ENCODE measurements at regions not wholly inside any gene's neighbourhood (a gene's known extent, or its start where the extent isn't known, plus 50 kb on each side); places are given as distances from the start of the nearest gene placed in this dataset.

DNA sequence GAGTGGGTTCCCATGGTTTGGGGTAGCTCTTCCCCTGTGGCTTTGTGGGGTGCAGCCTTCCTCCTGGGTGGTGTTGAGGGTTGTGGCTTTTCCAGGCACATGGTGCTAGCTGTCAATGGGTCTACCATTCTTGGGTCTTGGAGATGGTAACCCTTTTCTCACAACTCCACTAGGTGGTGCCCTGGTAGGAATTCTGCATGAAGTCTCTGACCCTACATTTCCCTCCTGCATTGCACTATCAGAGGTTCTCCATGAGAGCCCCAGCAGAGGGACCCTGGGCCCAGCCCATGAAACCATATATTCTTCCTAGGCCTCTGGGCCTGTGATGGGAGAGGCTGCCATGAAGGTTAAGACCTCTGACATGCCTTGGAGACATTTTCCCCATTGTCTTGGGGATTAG lies 1093.3 kb downstream of the SLC16A7 start:
- no peak overlapping the region for H2AFZ ChIP-seq
- H3K79me2 ChIP-seq = no peaks in the 10 kb centered on the region
- TF ChIP-seq, protein P1, sequence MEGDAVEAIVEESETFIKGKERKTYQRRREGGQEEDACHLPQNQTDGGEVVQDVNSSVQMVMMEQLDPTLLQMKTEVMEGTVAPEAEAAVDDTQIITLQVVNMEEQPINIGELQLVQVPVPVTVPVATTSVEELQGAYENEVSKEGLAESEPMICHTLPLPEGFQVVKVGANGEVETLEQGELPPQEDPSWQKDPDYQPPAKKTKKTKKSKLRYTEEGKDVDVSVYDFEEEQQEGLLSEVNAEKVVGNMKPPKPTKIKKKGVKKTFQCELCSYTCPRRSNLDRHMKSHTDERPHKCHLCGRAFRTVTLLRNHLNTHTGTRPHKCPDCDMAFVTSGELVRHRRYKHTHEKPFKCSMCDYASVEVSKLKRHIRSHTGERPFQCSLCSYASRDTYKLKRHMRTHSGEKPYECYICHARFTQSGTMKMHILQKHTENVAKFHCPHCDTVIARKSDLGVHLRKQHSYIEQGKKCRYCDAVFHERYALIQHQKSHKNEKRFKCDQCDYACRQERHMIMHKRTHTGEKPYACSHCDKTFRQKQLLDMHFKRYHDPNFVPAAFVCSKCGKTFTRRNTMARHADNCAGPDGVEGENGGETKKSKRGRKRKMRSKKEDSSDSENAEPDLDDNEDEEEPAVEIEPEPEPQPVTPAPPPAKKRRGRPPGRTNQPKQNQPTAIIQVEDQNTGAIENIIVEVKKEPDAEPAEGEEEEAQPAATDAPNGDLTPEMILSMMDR (IDR thresholded peaks at IDR 0.05) = no peak
- no peaks in the 10 kb centered on the region for H3K9me3 ChIP-seq (ENCODE audit: control insufficient read depth, low read length)
- no peak overlapping the region for H3K9ac ChIP-seq
- H3K27me3 ChIP-seq (ENCODE audit: control insufficient read depth, insufficient read depth, low read length) = no peaks in the 10 kb centered on the region
- no peak overlapping the region for H3K4me3 ChIP-seq (ENCODE audit: low read depth, low read length)
- no peak overlapping the region for H3K4me2 ChIP-seq (ENCODE audit: low read length)
- H3K4me1 ChIP-seq = no peaks in the 10 kb centered on the region
- no peaks in the 10 kb centered on the region for H3K36me3 ChIP-seq (ENCODE audit: control insufficient read depth, insufficient read depth, low read length)
- no peak overlapping the region for H3K27ac ChIP-seq

DNA sequence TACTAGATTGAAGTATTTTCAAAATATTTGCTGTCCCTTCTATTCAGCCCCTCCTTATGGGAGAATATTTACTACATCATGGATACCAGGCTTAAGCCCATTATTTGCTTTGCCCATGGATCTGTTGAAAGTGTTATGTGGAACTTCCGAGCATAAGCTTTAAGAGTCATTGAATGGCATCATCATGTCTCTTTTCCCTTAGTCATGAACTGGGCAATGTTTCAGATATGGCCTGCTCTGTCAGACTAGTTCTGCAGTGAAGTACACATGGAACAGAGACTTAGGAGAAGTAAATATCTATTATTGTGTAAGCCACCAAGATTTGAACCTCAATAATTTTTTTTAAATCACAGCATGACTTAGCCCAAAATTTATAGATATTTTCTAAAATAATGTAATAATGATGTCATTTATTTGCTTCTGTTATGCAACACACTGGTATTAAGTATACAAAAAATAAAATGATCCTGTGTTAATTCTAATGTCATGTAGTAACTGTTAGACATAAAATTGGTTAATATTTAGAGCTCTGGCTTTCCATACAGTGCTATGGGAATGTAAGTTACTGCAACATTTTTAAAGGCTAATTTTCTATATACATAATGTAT lies 1097.3 kb downstream of the SLC16A7 start:
- Histone ChIP-seq H3K4me1 (no peaks in the 10 kb centered on the region), H3K4me2 (ENCODE audit: low read length) (no peak overlapping the region), H3K27me3 (ENCODE audit: control insufficient read depth, insufficient read depth, low read length) (no peaks in the 10 kb centered on the region), H3K4me3 (ENCODE audit: low read depth, low read length) (no peak overlapping the region), H3K36me3 (ENCODE audit: control insufficient read depth, insufficient read depth, low read length) (no peaks in the 10 kb centered on the region), H2AFZ (no peak overlapping the region), H3K27ac (no peak overlapping the region), H3K9ac (no peak overlapping the region), H3K9me3 (ENCODE audit: control insufficient read depth, low read length) (no peaks in the 10 kb centered on the region), H3K79me2 (no peaks in the 10 kb centered on the region)
- TF ChIP-seq, protein P1 (IDR thresholded peaks at IDR 0.05) = no peak

DNA sequence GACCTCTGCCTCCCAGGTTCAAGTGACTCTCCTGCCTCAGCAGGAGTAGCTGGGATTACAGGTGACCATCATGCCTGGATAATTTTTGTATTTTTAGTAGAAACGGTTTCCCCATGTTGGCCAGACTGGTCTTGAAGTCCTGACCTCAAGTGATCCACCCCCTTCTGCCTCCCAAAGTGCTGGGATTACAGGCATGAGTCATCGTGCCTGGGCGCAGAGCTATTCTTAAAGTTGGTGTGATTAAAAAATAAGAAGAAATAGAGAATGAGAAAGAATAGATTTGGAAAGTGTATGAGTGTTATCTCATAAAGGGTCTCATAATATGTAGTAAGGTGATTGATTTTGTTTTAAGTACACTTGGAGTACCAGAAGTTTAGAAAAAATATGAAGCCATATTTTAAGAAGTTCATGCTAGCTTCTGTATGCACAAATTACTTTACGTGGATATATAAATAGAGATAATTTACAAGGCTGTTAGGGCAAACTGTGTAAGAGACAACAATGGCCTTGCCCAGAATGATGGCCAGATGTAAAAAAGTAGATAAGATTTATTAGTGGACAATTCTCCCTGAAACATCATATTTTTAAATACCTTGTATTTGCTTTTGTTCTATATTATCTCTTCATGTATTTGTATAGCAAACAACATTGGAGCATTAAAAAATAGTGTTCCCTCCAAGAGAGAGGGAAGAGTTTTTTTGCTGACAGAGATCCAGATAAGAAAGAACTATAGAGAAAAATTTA lies 1108.5 kb downstream of the SLC16A7 start:
- H3K27ac ChIP-seq = no peak overlapping the region
- TF ChIP-seq, protein P1 (IDR thresholded peaks at IDR 0.05) = no peak

DNA sequence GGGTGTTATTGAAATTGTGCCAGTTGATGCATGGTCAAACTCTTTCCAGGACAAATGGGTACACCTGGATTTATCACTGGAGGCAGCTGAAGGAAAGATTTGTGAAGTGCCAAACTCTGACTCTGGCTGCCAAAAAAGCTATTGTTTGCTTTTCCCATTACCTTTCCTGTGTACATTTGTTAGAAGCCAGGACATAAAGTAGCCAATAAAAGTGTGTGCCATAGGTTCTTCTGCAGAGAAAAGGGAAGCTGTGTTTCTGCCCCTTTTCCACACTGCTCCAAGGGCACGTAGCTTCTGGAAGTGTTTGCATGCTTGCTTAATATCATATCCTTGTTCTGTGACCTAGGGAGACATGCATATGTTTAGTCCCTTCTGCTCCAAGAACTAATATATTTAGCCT lies 1114.4 kb downstream of the SLC16A7 start:
- no peaks in the 10 kb centered on the region for H3K27me3 ChIP-seq (ENCODE audit: control insufficient read depth, insufficient read depth, low read length)
- no peak overlapping the region for H3K4me2 ChIP-seq (ENCODE audit: low read length)
- H3K4me1 ChIP-seq = no peaks in the 10 kb centered on the region
- no peaks in the 10 kb centered on the region for H3K79me2 ChIP-seq
- H3K27ac ChIP-seq = no peak overlapping the region
- H2AFZ ChIP-seq = no peak overlapping the region
- H3K36me3 ChIP-seq (ENCODE audit: control insufficient read depth, insufficient read depth, low read length) = no peaks in the 10 kb centered on the region
- no peak overlapping the region for H3K9ac ChIP-seq
- no peaks in the 10 kb centered on the region for H3K9me3 ChIP-seq (ENCODE audit: control insufficient read depth, low read length)
- H3K4me3 ChIP-seq (ENCODE audit: low read depth, low read length) = no peak overlapping the region
- TF ChIP-seq, protein P1 (IDR thresholded peaks at IDR 0.05) = no peak

More for the DNA sequence above, 1108.5 kb downstream of the SLC16A7 start:
- H3K79me2 ChIP-seq = no peaks in the 10 kb centered on the region
- no peaks in the 10 kb centered on the region for H3K36me3 ChIP-seq (ENCODE audit: control insufficient read depth, insufficient read depth, low read length)
- no peak overlapping the region for H2AFZ ChIP-seq
- H3K4me1 ChIP-seq = no peaks in the 10 kb centered on the region
- no peak overlapping the region for H3K4me3 ChIP-seq (ENCODE audit: low read depth, low read length)
- no peak overlapping the region for H3K9ac ChIP-seq
- no peaks in the 10 kb centered on the region for H3K9me3 ChIP-seq (ENCODE audit: control insufficient read depth, low read length)
- no peaks in the 10 kb centered on the region for H3K27me3 ChIP-seq (ENCODE audit: control insufficient read depth, insufficient read depth, low read length)
- H3K4me2 ChIP-seq (ENCODE audit: low read length) = no peak overlapping the region
